ENCODE measurements at regions not wholly inside any gene's neighbourhood (a gene's known extent, or its start where the extent isn't known, plus 50 kb on each side); places are given as distances from the start of the nearest gene placed in this dataset.

DNA sequence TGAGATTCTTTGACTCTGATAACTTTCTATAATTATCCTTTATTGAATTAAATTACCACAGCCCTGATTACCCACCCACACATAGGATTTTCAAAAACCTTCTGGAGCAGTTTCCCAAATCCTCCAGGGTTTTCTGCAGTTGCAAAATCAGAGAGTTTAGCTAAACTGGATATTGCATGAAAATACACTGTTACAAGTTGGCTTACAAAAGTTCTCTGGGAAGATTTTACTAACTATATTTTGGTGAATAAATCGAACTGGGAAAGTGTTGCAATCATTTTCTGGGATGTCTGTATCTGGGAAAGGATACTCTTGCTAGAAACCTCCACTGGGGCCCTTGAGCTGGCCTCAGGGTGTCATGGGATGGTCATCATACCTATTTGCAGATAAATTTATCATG, 97.6 kb upstream of the STMND1 start:
- TF ChIP-seq NFRKB (IDR thresholded peaks at IDR 0.05) (no peak), BHLHE40 (IDR thresholded peaks at IDR 0.05; ENCODE audit: borderline replicate concordance) (no peak), FOXK2 (IDR thresholded peaks at IDR 0.05) (no peak)

Measured in HEK293T (cell line).